Kidney (tissue), 13 donors: ENCODE measurements at regions not wholly inside any gene's neighbourhood (a gene's known extent, or its start where the extent isn't known, plus 50 kb on each side); places are given as distances from the start of the nearest gene placed in this dataset.
"Not testable (repeated sequence)": the region's sequence is repeated elsewhere in the genome, so short reads cannot be mapped to it uniquely, and the experiment has no call there.

Experiments used
- DNase-seq, 5 donors: peaks; one replicate each; pipeline ENCODE4 v3.0.0-alpha.2; 2013 to 2020
- FAIRE-seq: peaks from 2 replicates; lab custom pipeline; 2012; peaks lifted over from hg19 to GRCh38; lab: Jason Lieb, UNC
- H3K27ac ChIP-seq, 2 donors: one replicate each; pipeline ENCODE4 v1.7.0; 2013; ENCODE audit warnings: low read depth in 2 of 2, low read length in 2 of 2, inconsistent platforms in 1 of 2
- H3K27me3 ChIP-seq: one replicate; pipeline ENCODE4 v1.7.1; 2013; ENCODE audit warnings: low read length, inconsistent platforms; ENCODE audit not compliant: control insufficient read depth, insufficient read depth
- H3K36me3 ChIP-seq, 3 donors: one replicate each; pipeline versions ENCODE4 v1.7.0 to v1.7.1; 2013; ENCODE audit warnings: low read length in 3 of 3, control low read depth in 1 of 3, inconsistent platforms in 1 of 3; ENCODE audit not compliant: insufficient read depth in 3 of 3, control insufficient read depth in 2 of 3
- H3K4me1 ChIP-seq, 3 donors: one replicate each; pipeline versions ENCODE4 v1.7.0 to v1.7.1; 2013; ENCODE audit warnings: low read length in 3 of 3, inconsistent platforms in 1 of 3, low read depth in 1 of 3; ENCODE audit not compliant: control insufficient read depth in 2 of 3, insufficient read depth in 2 of 3
- H3K4me3 ChIP-seq, 3 donors: one replicate each; pipeline versions ENCODE4 v1.7.0 to v1.8.1; 2013; ENCODE audit warnings: low read length in 3 of 3, control low read depth in 1 of 3, inconsistent platforms in 1 of 3
- H3K9ac ChIP-seq, 3 donors: one replicate each; pipeline versions ENCODE4 v1.7.0 to v1.7.1; 2013; ENCODE audit warnings: low read length in 3 of 3, control low read depth in 1 of 3, inconsistent platforms in 1 of 3
- H3K9me3 ChIP-seq, 3 donors: one replicate each; pipeline versions ENCODE4 v1.7.0 to v1.7.1; 2013; ENCODE audit warnings: low read length in 3 of 3, control low read depth in 1 of 3, inconsistent platforms in 1 of 3; ENCODE audit not compliant: control insufficient read depth in 2 of 3, insufficient read depth in 1 of 3
- CTCF ChIP-seq: IDR thresholded peaks from 3 replicates; pipeline ENCODE4 v1.5.1; 2012; ENCODE audit warnings: mild to moderate bottlenecking, moderate library complexity, borderline replicate concordance; ENCODE audit not compliant: insufficient read depth; ENCODE audit errors: extremely low read depth
- intact Hi-C: fragments of 100-400 bp; cut with DNase I; formaldehyde crosslinking; loops from one replicate; pipeline ENCODE4 v1.11.1; 2022
- donor health status: control.
- donor health status: control.
- donor health status: control.
- donor health status: control.
- donor health status: control.
- donor health status: DM: yes; HTN: yes; CAD: no.
- donor health status: Normal renal cell carcinoma (clear cell type).

GRCh38 chr5:115702025-115702424 lies 76.2 kb upstream of the TMED7 start:
- Histone ChIP-seq H3K27ac (no peak overlapping the region), H3K9me3 (no peaks in the 10 kb centered on the region), H3K4me1 (no peaks in the 10 kb centered on the region), H3K9ac (no peak overlapping the region), H3K4me3 (no peak overlapping the region), H3K27me3 (no peaks in the 10 kb centered on the region), H3K36me3 (no peaks in the 10 kb centered on the region)
- no peak for TF ChIP-seq CTCF
- no peak for FAIRE-seq
- DNase-seq = peak in 1 of 5 donors; percentile 16
- intact Hi-C loops = no loop called here

DNA sequence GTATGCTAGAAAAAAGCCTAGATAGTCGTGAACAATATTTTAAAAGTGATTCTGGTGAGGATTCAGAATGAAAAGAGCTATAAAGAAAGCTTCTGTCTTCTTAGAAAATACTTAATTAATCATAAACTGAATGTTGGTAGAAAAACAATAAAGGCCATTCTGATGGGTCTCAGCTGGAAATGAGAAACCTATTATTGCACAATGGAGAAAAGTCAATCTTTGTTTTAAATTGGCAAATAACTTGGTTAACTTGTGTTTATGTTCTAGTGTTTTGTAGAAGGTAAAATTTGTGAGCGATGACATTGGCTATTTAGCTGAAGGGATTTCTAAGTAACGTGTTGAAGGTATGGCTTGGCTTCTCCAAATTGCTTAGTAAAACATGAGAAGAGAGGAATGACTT lies 74.1 kb upstream of the TMED7 start:
- DNase-seq = no peak
- Histone ChIP-seq H3K27ac (no peak overlapping the region), H3K36me3 (no peaks in the 10 kb centered on the region), H3K9me3 (no peaks in the 10 kb centered on the region), H3K4me3 (no peak overlapping the region), H3K9ac (no peak overlapping the region), H3K27me3 (no peaks in the 10 kb centered on the region), H3K4me1 (no peaks in the 10 kb centered on the region)
- TF ChIP-seq CTCF = no peak
- intact Hi-C loops = no loop called here
- no peak for FAIRE-seq

DNA sequence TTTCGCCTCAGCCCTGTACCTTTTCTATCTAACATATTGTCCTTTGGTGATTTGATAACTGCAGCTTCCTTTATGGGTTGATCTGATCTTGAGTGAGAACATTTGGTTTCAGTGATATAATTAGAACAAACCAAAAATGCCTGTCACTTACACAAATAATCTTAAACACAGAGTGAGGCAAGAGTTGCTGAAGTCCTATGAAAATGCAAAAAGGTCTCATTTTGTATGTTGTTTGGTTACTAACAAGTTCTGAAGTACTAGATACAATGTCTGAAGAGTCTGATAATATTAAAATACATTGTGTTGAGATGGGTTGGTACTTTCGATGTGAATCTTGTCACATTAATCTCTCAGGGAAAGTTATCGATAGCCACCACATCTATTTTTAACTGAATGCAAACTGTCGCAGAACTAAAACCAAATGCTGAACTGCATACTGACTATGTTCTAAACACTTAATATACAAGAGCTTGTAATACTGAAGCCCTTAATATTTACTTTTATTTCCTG lies 70.4 kb upstream of the TMED7 start:
- Histone ChIP-seq H3K4me3 (no peak overlapping the region), H3K4me1 (no peaks in the 10 kb centered on the region), H3K27ac (no peak overlapping the region), H3K36me3 (no peaks in the 10 kb centered on the region), H3K9me3 (no peaks in the 10 kb centered on the region), H3K27me3 (no peaks in the 10 kb centered on the region), H3K9ac (no peak overlapping the region)
- DNase-seq (no peak), FAIRE-seq (no peak)
- TF ChIP-seq CTCF = no peak
- intact Hi-C loops = no loop called here

GRCh38 chr5:115695310-115695880 lies 69.6 kb upstream of the TMED7 start:
- Histone ChIP-seq H3K27ac (no peak overlapping the region), H3K36me3 (no peaks in the 10 kb centered on the region), H3K9me3 (no peaks in the 10 kb centered on the region), H3K27me3 (no peaks in the 10 kb centered on the region), H3K9ac (no peak overlapping the region), H3K4me1 (no peaks in the 10 kb centered on the region), H3K4me3 (no peak overlapping the region)
- FAIRE-seq = no peak
- TF ChIP-seq CTCF = no peak
- no peak for DNase-seq
- intact Hi-C loops = no loop called here

DNA sequence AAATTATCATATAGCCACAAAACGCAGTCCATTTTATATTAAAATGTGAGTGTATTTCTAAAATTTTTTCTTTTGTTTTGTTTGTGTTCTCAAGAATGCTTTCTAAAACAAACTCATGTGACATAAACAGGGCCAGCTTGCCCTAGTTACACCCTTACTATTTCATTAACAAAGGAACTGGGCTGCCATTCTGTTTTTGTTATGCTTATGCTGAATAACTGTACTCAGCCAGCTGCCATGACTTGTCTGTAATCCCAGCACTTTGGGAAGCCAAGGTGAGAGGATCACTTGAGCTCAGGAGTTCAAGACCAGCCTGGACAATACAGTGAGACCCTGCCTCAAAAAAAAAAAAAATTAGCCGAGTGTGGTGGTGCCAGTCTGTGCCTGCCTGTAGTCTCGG lies 66.0 kb upstream of the TMED7 start:
- H3K9ac ChIP-seq, H3K9me3 ChIP-seq, H3K4me3 ChIP-seq, H3K27ac ChIP-seq, H3K4me1 ChIP-seq, FAIRE-seq, H3K36me3 ChIP-seq, H3K27me3 ChIP-seq, DNase-seq, intact Hi-C loops: not testable (repeated sequence)
